ENCODE measurements at regions not wholly inside any gene's neighbourhood (a gene's known extent, or its start where the extent isn't known, plus 50 kb on each side); places are given as distances from the start of the nearest gene placed in this dataset.

GRCh38 chr12:87152841-87153528 is 876.2 kb downstream of the C12orf50 start:
- no peak for DNase-seq (ENCODE audit: low read depth in 1 of 2, low spot score in 2 of 2)
- Histone ChIP-seq H3K27ac (no peak overlapping the region), H3K9me3 (replicated peaks) (peaks cover 2% of the 10 kb centered on the region; the same call in 1 of the 2 replicates), H3K4me1 (replicated peaks) (no peaks in the 10 kb centered on the region), H3K27me3 (replicated peaks) (no peaks in the 10 kb centered on the region), H3K4me3 (no peak overlapping the region), H3K36me3 (no peaks in the 10 kb centered on the region)

- no peaks in the 10 kb centered on the region for H3K27me3 ChIP-seq (replicated peaks)
- DNase-seq (ENCODE audit: low read depth in 1 of 2, low spot score in 2 of 2): no peak
- H3K9me3 ChIP-seq (replicated peaks): no peaks in the 10 kb centered on the region
- H3K27ac ChIP-seq: no peak overlapping the region
- H3K36me3 ChIP-seq: no peaks in the 10 kb centered on the region
- H3K4me3 ChIP-seq: no peak overlapping the region
- no peaks in the 10 kb centered on the region for H3K4me1 ChIP-seq (replicated peaks)
These were observed 877.1 kb downstream of the C12orf50 start for GRCh38 chr12:87152075-87152474.

- Histone ChIP-seq H3K27ac (no peak overlapping the region), H3K27me3 (replicated peaks) (no peaks in the 10 kb centered on the region), H3K36me3 (no peaks in the 10 kb centered on the region), H3K9me3 (replicated peaks) (no peaks in the 10 kb centered on the region), H3K4me3 (no peak overlapping the region), H3K4me1 (replicated peaks) (no peaks in the 10 kb centered on the region)
- no peak for DNase-seq (ENCODE audit: low read depth in 1 of 2, low spot score in 2 of 2)
These were observed 878.1 kb downstream of the C12orf50 start for GRCh38 chr12:87150969-87151662.

- Histone ChIP-seq H3K4me3 (no peak overlapping the region), H3K4me1 (replicated peaks) (no peaks in the 10 kb centered on the region), H3K9me3 (replicated peaks) (no peaks in the 10 kb centered on the region), H3K27me3 (replicated peaks) (no peaks in the 10 kb centered on the region), H3K36me3 (no peaks in the 10 kb centered on the region), H3K27ac (no peak overlapping the region)
- DNase-seq (ENCODE audit: low read depth in 1 of 2, low spot score in 2 of 2): no peak
These were observed 886.2 kb upstream of the MGAT4C start for GRCh38 chr12:87142342-87142741.

- no peak overlapping the region for H3K27ac ChIP-seq
- H3K36me3 ChIP-seq: no peaks in the 10 kb centered on the region
- no peaks in the 10 kb centered on the region for H3K4me1 ChIP-seq (replicated peaks)
- DNase-seq (ENCODE audit: low read depth in 1 of 2, low spot score in 2 of 2): no peak
- H3K9me3 ChIP-seq (replicated peaks): no peaks in the 10 kb centered on the region
- no peaks in the 10 kb centered on the region for H3K27me3 ChIP-seq (replicated peaks)
- H3K4me3 ChIP-seq: no peak overlapping the region
These were observed 884.9 kb upstream of the MGAT4C start for GRCh38 chr12:87141091-87141490.

GRCh38 chr12:87140262-87140661 is 884.1 kb upstream of the MGAT4C start:
- Histone ChIP-seq H3K4me1 (replicated peaks) (no peaks in the 10 kb centered on the region), H3K27ac (no peak overlapping the region), H3K9me3 (replicated peaks) (no peaks in the 10 kb centered on the region), H3K27me3 (replicated peaks) (no peaks in the 10 kb centered on the region), H3K4me3 (no peak overlapping the region), H3K36me3 (no peaks in the 10 kb centered on the region)
- DNase-seq (ENCODE audit: low read depth in 1 of 2, low spot score in 2 of 2): no peak

GRCh38 chr12:87137220-87137619 is 881.0 kb upstream of the MGAT4C start:
- Histone ChIP-seq H3K4me3 (no peak overlapping the region), H3K36me3 (no peaks in the 10 kb centered on the region), H3K27ac (no peak overlapping the region), H3K9me3 (replicated peaks) (0 out of 2 replicates have a peak, but pooled peaks cover 2% of the 10 kb centered on the region), H3K27me3 (replicated peaks) (no peaks in the 10 kb centered on the region), H3K4me1 (replicated peaks) (no peaks in the 10 kb centered on the region)
- no peak for DNase-seq (ENCODE audit: low read depth in 1 of 2, low spot score in 2 of 2)

GRCh38 chr12:87136330-87136976 is 880.3 kb upstream of the MGAT4C start:
- no peak for DNase-seq (ENCODE audit: low read depth in 1 of 2, low spot score in 2 of 2)
- H3K27ac ChIP-seq: no peak overlapping the region
- no peaks in the 10 kb centered on the region for H3K27me3 ChIP-seq (replicated peaks)
- no peaks in the 10 kb centered on the region for H3K4me1 ChIP-seq (replicated peaks)
- H3K36me3 ChIP-seq: no peaks in the 10 kb centered on the region
- H3K4me3 ChIP-seq: no peak overlapping the region
- 0 out of 2 replicates have a peak, but pooled peaks cover 2% of the 10 kb centered on the region for H3K9me3 ChIP-seq (replicated peaks)

GRCh38 chr12:87127272-87127671 is 871.1 kb upstream of the MGAT4C start:
- no peaks in the 10 kb centered on the region for H3K27me3 ChIP-seq (replicated peaks)
- no peaks in the 10 kb centered on the region for H3K4me1 ChIP-seq (replicated peaks)
- no peaks in the 10 kb centered on the region; the same call in 1 of the 2 replicates for H3K9me3 ChIP-seq (replicated peaks)
- DNase-seq (ENCODE audit: low read depth in 1 of 2, low spot score in 2 of 2): no peak
- no peaks in the 10 kb centered on the region for H3K36me3 ChIP-seq
- no peak overlapping the region for H3K4me3 ChIP-seq
- H3K27ac ChIP-seq: no peak overlapping the region

GRCh38 chr12:87121896-87122295 is 865.7 kb upstream of the MGAT4C start:
- Histone ChIP-seq H3K4me1 (replicated peaks) (no peaks in the 10 kb centered on the region), H3K27me3 (replicated peaks) (no peaks in the 10 kb centered on the region), H3K9me3 (replicated peaks) (no peaks in the 10 kb centered on the region; the same call in 1 of the 2 replicates), H3K36me3 (no peaks in the 10 kb centered on the region), H3K4me3 (no peak overlapping the region), H3K27ac (no peak overlapping the region)
- no peak for DNase-seq (ENCODE audit: low read depth in 1 of 2, low spot score in 2 of 2)

- H3K27me3 ChIP-seq (replicated peaks): no peaks in the 10 kb centered on the region
- H3K4me1 ChIP-seq (replicated peaks): no peaks in the 10 kb centered on the region
- DNase-seq (ENCODE audit: low read depth in 1 of 2, low spot score in 2 of 2): no peak
- H3K9me3 ChIP-seq (replicated peaks): no peaks in the 10 kb centered on the region; the same call in 1 of the 2 replicates
- H3K36me3 ChIP-seq: no peaks in the 10 kb centered on the region
- H3K4me3 ChIP-seq: no peak overlapping the region
- no peak overlapping the region for H3K27ac ChIP-seq
These were observed 864.2 kb upstream of the MGAT4C start for GRCh38 chr12:87120440-87120839.

GRCh38 chr12:87119713-87120112 is 863.5 kb upstream of the MGAT4C start:
- DNase-seq (ENCODE audit: low read depth in 1 of 2, low spot score in 2 of 2): no peak

GRCh38 chr12:87117526-87117925 is 861.3 kb upstream of the MGAT4C start:
- DNase-seq (ENCODE audit: low read depth in 1 of 2, low spot score in 2 of 2): no peak
- H3K27ac ChIP-seq: no peak overlapping the region
- no peaks in the 10 kb centered on the region for H3K36me3 ChIP-seq
- no peak overlapping the region for H3K4me3 ChIP-seq
- H3K27me3 ChIP-seq (replicated peaks): no peaks in the 10 kb centered on the region
- no peaks in the 10 kb centered on the region for H3K9me3 ChIP-seq (replicated peaks)
- no peaks in the 10 kb centered on the region for H3K4me1 ChIP-seq (replicated peaks)

More at GRCh38 chr12:87119713-87120112, 863.5 kb upstream of the MGAT4C start:
- Histone ChIP-seq H3K4me3 (no peak overlapping the region), H3K27me3 (replicated peaks) (no peaks in the 10 kb centered on the region), H3K4me1 (replicated peaks) (no peaks in the 10 kb centered on the region), H3K36me3 (no peaks in the 10 kb centered on the region), H3K27ac (no peak overlapping the region), H3K9me3 (replicated peaks) (no peaks in the 10 kb centered on the region; the same call in 1 of the 2 replicates)

GRCh38 chr12:87116780-87117179 is 860.6 kb upstream of the MGAT4C start:
- H3K4me3 ChIP-seq: no peak overlapping the region
- H3K27me3 ChIP-seq (replicated peaks): no peaks in the 10 kb centered on the region
- H3K27ac ChIP-seq: no peak overlapping the region
- no peak for DNase-seq (ENCODE audit: low read depth in 1 of 2, low spot score in 2 of 2)
- no peaks in the 10 kb centered on the region for H3K4me1 ChIP-seq (replicated peaks)
- no peaks in the 10 kb centered on the region for H3K36me3 ChIP-seq
- H3K9me3 ChIP-seq (replicated peaks): no peaks in the 10 kb centered on the region

Data from SJSA1 (cell line).